ENCODE measurements at regions not wholly inside any gene's neighbourhood (a gene's known extent, or its start where the extent isn't known, plus 50 kb on each side); places are given as distances from the start of the nearest gene placed in this dataset.

DNA sequence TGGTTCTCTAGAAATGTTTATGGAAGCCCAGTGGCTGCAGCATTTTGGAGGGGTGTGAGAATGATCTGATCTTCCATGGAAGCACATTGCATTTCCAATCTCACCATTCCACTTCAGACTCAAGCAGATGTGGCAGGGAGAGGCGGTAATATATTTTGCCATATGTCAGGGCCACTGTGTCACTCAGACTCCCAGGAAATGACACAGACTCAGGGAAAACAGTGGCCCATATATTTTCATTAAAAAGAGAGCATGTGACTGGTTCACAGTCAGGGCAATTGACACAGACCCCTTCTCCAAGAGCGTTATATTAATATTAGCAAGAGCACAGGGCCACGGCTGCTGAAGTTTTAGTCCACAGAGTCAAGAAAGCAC lies 149.3 kb upstream of the NRP1 start:
- TF ChIP-seq, protein P1, sequence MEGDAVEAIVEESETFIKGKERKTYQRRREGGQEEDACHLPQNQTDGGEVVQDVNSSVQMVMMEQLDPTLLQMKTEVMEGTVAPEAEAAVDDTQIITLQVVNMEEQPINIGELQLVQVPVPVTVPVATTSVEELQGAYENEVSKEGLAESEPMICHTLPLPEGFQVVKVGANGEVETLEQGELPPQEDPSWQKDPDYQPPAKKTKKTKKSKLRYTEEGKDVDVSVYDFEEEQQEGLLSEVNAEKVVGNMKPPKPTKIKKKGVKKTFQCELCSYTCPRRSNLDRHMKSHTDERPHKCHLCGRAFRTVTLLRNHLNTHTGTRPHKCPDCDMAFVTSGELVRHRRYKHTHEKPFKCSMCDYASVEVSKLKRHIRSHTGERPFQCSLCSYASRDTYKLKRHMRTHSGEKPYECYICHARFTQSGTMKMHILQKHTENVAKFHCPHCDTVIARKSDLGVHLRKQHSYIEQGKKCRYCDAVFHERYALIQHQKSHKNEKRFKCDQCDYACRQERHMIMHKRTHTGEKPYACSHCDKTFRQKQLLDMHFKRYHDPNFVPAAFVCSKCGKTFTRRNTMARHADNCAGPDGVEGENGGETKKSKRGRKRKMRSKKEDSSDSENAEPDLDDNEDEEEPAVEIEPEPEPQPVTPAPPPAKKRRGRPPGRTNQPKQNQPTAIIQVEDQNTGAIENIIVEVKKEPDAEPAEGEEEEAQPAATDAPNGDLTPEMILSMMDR (IDR thresholded peaks at IDR 0.05), result no peak
- TF ChIP-seq POLR2AphosphoS5 (IDR thresholded peaks at IDR 0.05) (no peak), POLR2A (IDR thresholded peaks at IDR 0.05) (no peak), EP300 (IDR thresholded peaks at IDR 0.05; ENCODE audit: low read depth) (no peak)
